Right lobe of liver (tissue), 6 donors: ENCODE measurements at regions not wholly inside any gene's neighbourhood (a gene's known extent, or its start where the extent isn't known, plus 50 kb on each side); places are given as distances from the start of the nearest gene placed in this dataset.

Experiments used
- ATAC-seq, 4 donors: fragments of 200-7000 bp; cut with Tn5 transposase; one replicate each; pipeline ENCODE4 v1.9.1; 2020; ENCODE audit warnings: mild to moderate bottlenecking in 4 of 4, moderate library complexity in 4 of 4
- DNase-seq, 3 donors: peaks; one replicate each; pipeline ENCODE4 v3.0.0-alpha.2; 2020
- H3K27ac ChIP-seq, 3 donors: fragments of 200-600 bp; one replicate each; pipeline ENCODE4 v1.8.0; 2022
- H3K27me3 ChIP-seq, 2 donors: fragments of 200-600 bp; one replicate each; pipeline ENCODE4 v1.8.0; 2022
- H3K36me3 ChIP-seq, 4 donors: fragments of 200-600 bp; sonication (generic) in 1 of 4; one replicate each; pipeline versions ENCODE4 v1.5.1 to v1.8.0; 2017 to 2022; ENCODE audit warnings: control low read depth in 1 of 4
- H3K4me1 ChIP-seq, 4 donors: fragments of 200-600 bp; sonication (generic) in 1 of 4; one replicate each; pipeline versions ENCODE4 v1.5.1 to v1.8.0; 2017 to 2022; ENCODE audit warnings: control low read depth in 1 of 4
- H3K4me3 ChIP-seq, 3 donors: fragments of 200-600 bp; one replicate each; pipeline ENCODE4 v1.8.0; 2022
- H3K9me3 ChIP-seq, 4 donors: fragments of 200-600 bp; sonication (generic) in 1 of 4; one replicate each; pipeline versions ENCODE4 v1.5.1 to v1.8.0; 2017 to 2022; ENCODE audit warnings: control low read depth in 1 of 4
- POLR2A ChIP-seq: fragments of 450-650 bp; IDR thresholded peaks from one replicate; pipeline ENCODE4 v1.6.1; 2017; ENCODE audit warnings: antibody characterized with exemption, mild to moderate bottlenecking
- WGBS: methylation state at CpG from one replicate; pipeline ENCODE4 v1.1.6; 2018; ENCODE audit warnings: low coverage, low lambda C conversion rate; ENCODE audit not compliant: insufficient coverage; ENCODE audit errors: missing lambda C conversion rate; 5-methylcytosine and 5-hydroxymethylcytosine counted together
- intact Hi-C, 2 donors: fragments of 100-400 bp; cut with DNase I; formaldehyde crosslinking; loops; one replicate each; pipeline versions ENCODE4 v1.11.2 to v1.14.1; 2022
- TF ChIP-seq, protein P1 (sequence below), 4 donors: fragments of 200-600 bp in 3 of 4; fragments of 450-650 bp in 1 of 4; IDR thresholded peaks; one replicate each; pipeline versions ENCODE4 v1.5.1 to v1.8.0; 2016 to 2022; ENCODE audit warnings: antibody characterized with exemption in 4 of 4, mild to moderate bottlenecking in 2 of 4
- donor health status: DM: no; HTN: yes; CAD: no.
- donor health status: DM: no; HTN: no; CAD: no.
- donor health status: DM: no; HTN: no; CAD: no.
- donor health status: DM: no; HTN: yes; CAD: no.
- donor health status: DM: no; HTN: yes; CAD: no.

DNA sequence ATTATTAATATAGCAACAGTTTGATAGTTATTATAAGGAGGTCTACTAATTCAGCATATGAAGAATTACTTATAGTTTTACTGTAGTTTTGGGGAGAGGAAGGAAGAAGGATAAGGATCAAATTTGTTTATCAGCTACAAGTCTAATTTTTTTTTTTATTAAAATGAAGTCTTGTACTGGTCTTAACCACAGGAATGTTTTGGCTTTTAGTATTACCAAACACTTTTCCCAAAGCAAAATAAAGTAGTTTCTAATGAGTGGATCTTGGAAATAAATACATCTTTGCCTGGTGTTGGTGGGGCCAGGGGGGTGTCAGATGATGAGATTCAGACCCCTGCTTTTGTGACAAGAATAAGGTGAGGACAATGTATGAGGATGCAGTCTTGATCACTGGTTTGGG is 57.2 kb upstream of the ZDHHC17 start:
- H3K9me3 ChIP-seq, result no peaks in the 10 kb centered on the region
- intact Hi-C loops, result no loop called here
- no peaks in the 10 kb centered on the region for H3K36me3 ChIP-seq
- H3K27ac ChIP-seq, result no peak overlapping the region
- DNase-seq (no peak), ATAC-seq (no peak)
- TF ChIP-seq POLR2A, result no peak
- TF ChIP-seq, protein P1, sequence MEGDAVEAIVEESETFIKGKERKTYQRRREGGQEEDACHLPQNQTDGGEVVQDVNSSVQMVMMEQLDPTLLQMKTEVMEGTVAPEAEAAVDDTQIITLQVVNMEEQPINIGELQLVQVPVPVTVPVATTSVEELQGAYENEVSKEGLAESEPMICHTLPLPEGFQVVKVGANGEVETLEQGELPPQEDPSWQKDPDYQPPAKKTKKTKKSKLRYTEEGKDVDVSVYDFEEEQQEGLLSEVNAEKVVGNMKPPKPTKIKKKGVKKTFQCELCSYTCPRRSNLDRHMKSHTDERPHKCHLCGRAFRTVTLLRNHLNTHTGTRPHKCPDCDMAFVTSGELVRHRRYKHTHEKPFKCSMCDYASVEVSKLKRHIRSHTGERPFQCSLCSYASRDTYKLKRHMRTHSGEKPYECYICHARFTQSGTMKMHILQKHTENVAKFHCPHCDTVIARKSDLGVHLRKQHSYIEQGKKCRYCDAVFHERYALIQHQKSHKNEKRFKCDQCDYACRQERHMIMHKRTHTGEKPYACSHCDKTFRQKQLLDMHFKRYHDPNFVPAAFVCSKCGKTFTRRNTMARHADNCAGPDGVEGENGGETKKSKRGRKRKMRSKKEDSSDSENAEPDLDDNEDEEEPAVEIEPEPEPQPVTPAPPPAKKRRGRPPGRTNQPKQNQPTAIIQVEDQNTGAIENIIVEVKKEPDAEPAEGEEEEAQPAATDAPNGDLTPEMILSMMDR (IDR thresholded peaks at IDR 0.05), result no peak
- no peak overlapping the region for H3K4me3 ChIP-seq
- no peaks in the 10 kb centered on the region for H3K4me1 ChIP-seq
- H3K27me3 ChIP-seq, result no peaks in the 10 kb centered on the region

DNA sequence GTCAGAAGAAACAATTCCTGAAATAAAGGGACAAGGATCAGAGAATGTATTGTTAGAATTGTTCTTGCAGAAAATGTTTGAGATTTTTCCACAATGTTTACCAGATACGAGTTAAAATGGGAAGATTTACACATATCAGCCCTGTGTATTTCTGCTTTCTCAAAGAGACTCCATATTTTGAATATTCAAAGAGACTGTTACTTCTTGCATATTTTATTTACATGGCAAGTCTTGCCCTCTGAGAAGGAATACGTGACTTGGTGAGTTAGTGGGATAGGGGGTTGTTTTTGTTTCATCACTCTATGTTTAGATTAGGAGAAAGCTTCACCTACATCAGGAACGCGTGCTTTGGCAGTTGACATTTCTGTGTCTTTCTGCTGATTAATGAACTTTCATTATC is 56.1 kb upstream of the ZDHHC17 start:
- Histone ChIP-seq H3K27me3 (no peaks in the 10 kb centered on the region), H3K9me3 (no peaks in the 10 kb centered on the region), H3K4me1 (no peaks in the 10 kb centered on the region), H3K27ac (no peak overlapping the region), H3K4me3 (no peak overlapping the region), H3K36me3 (no peaks in the 10 kb centered on the region)
- intact Hi-C loops, result no loop called here
- 70% methylated on average over 4 of the region's 4 CpGs for WGBS
- TF ChIP-seq POLR2A, result no peak
- TF ChIP-seq, protein P1 (IDR thresholded peaks at IDR 0.05), result no peak
- ATAC-seq (no peak), DNase-seq (no peak)

DNA sequence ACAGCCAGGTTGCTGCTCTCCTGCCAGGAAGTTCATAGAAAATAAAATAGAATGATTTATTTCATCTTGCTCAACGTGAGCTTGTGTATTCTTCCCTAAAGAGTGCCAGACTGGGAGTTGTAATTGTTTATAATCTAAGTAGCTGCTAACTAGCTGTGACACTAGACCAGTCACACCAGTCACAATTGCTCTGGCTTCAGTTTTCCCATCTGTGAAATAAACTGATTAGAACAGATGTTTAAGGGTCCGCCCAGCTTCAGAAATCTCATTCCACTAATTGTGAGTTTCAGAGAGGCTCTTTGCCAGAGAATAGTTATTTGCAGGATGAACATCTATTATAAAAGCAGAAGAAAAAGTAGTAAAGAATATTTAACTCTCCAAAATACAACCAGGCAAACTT is 55.6 kb upstream of the ZDHHC17 start:
- Histone ChIP-seq H3K27ac (no peak overlapping the region), H3K9me3 (no peaks in the 10 kb centered on the region), H3K4me1 (no peaks in the 10 kb centered on the region), H3K4me3 (no peak overlapping the region), H3K27me3 (no peaks in the 10 kb centered on the region), H3K36me3 (no peaks in the 10 kb centered on the region)
- ATAC-seq (no peak), DNase-seq (no peak)
- intact Hi-C loops, result no loop called here
- WGBS, result 52% methylated on average over 2 of the region's 2 CpGs
- TF ChIP-seq POLR2A, result no peak
- TF ChIP-seq, protein P1 (IDR thresholded peaks at IDR 0.05), result no peak

DNA sequence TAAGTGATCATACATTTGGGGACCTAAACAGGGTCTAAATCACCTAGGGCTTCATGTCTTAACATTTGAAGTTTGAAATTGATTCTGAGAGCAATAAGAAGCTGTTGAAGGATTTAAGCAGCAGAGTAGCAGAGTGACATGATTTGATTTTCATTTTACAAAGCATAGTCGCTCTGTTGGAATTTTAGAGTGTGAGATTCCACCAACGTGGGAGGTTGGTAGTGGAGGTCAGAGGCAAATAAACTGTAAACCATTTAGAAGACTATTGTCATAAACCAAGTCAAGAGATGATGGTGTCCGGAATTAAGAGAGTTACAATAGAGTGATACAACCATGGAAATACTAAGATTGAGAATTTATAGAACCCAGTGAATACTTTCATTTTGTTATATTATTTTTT is 52.7 kb upstream of the ZDHHC17 start:
- Histone ChIP-seq H3K27ac (no peak overlapping the region), H3K27me3 (no peaks in the 10 kb centered on the region), H3K36me3 (no peaks in the 10 kb centered on the region), H3K4me1 (no peaks in the 10 kb centered on the region), H3K9me3 (no peaks in the 10 kb centered on the region), H3K4me3 (no peak overlapping the region)
- no peak for ATAC-seq
- WGBS, result 72% methylated on average over 3 of the region's 3 CpGs
- TF ChIP-seq, protein P1 (IDR thresholded peaks at IDR 0.05), result no peak
- TF ChIP-seq POLR2A, result no peak
- no peak for DNase-seq
- intact Hi-C loops, result no loop called here

DNA sequence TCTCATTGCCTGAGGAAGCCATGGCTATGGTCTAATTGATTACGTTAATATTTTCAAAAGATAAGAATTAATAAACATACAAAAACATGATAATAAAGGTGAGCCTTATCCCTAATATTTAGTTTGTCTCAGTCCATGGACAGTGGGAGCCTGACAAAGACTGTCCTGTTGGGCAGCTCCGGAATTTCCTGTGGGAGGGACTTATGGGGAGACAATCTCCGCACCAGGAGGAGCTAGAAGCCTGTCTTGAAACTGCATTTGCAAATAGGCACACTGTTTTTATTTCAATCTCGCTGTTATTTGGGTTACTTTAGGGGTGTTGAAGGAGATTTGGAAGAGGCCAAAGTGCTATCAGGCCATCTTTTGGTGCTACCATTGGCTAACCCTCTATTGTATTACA is 50.8 kb upstream of the ZDHHC17 start:
- TF ChIP-seq POLR2A, result no peak
- TF ChIP-seq, protein P1 (IDR thresholded peaks at IDR 0.05), result no peak
- Histone ChIP-seq H3K4me3 (no peak overlapping the region), H3K27ac (no peak overlapping the region), H3K36me3 (no peaks in the 10 kb centered on the region), H3K4me1 (no peaks in the 10 kb centered on the region), H3K27me3 (no peaks in the 10 kb centered on the region), H3K9me3 (no peaks in the 10 kb centered on the region)
- DNase-seq, result no peak
- intact Hi-C loops, result no loop called here
- WGBS, result 60% methylated on average over 4 of the region's 4 CpGs
- ATAC-seq, result peak in 1 of 4 donors; percentile 45
